ENCODE measurements at regions not wholly inside any gene's neighbourhood (a gene's known extent, or its start where the extent isn't known, plus 50 kb on each side); places are given as distances from the start of the nearest gene placed in this dataset.

GRCh38 chr2:60385648-60386047 lies 167.8 kb downstream of the BCL11A start:
- no peaks in the 10 kb centered on the region for H3K9me3 ChIP-seq (ENCODE audit: low read depth)
- DNase-seq (ENCODE audit: low read depth in 1 of 2, low spot score in 1 of 2) = peak in 1 of 2 donors; percentile 17
- no peak overlapping the region for H3K27ac ChIP-seq
- no peaks in the 10 kb centered on the region for H3K4me1 ChIP-seq (ENCODE audit: low read depth)
- TF ChIP-seq CTCF (IDR thresholded peaks at IDR 0.05; ENCODE audit: low read depth, low read length) = no peak
- no peaks in the 10 kb centered on the region for H3K36me3 ChIP-seq
- no peaks in the 10 kb centered on the region for H3K27me3 ChIP-seq
- H3K4me3 ChIP-seq = no peak overlapping the region

- no peak for DNase-seq (ENCODE audit: low read depth in 1 of 2, low spot score in 1 of 2)
- no peaks in the 10 kb centered on the region for H3K4me1 ChIP-seq (ENCODE audit: low read depth)
- no peak overlapping the region for H3K27ac ChIP-seq
- no peak for TF ChIP-seq CTCF (IDR thresholded peaks at IDR 0.05; ENCODE audit: low read depth, low read length)
- H3K9me3 ChIP-seq (ENCODE audit: low read depth) = no peaks in the 10 kb centered on the region
- no peaks in the 10 kb centered on the region for H3K36me3 ChIP-seq
- no peak overlapping the region for H3K4me3 ChIP-seq
- H3K27me3 ChIP-seq = no peaks in the 10 kb centered on the region
These were observed 169.9 kb downstream of the BCL11A start for GRCh38 chr2:60383401-60384143.

GRCh38 chr2:60380411-60380810 lies 173.0 kb downstream of the BCL11A start:
- Histone ChIP-seq H3K36me3 (no peaks in the 10 kb centered on the region), H3K9me3 (ENCODE audit: low read depth) (no peaks in the 10 kb centered on the region), H3K27ac (no peak overlapping the region), H3K27me3 (no peaks in the 10 kb centered on the region), H3K4me1 (ENCODE audit: low read depth) (peaks cover 3% of the 10 kb centered on the region), H3K4me3 (no peak overlapping the region)
- DNase-seq (ENCODE audit: low read depth in 1 of 2, low spot score in 1 of 2) = no peak
- TF ChIP-seq CTCF (IDR thresholded peaks at IDR 0.05; ENCODE audit: low read depth, low read length) = no peak

GRCh38 chr2:60379684-60380083 lies 173.8 kb downstream of the BCL11A start:
- DNase-seq (ENCODE audit: low read depth in 1 of 2, low spot score in 1 of 2) = no peak
- Histone ChIP-seq H3K36me3 (no peaks in the 10 kb centered on the region), H3K27ac (no peak overlapping the region), H3K4me1 (ENCODE audit: low read depth) (peaks cover 3% of the 10 kb centered on the region), H3K9me3 (ENCODE audit: low read depth) (no peaks in the 10 kb centered on the region), H3K4me3 (no peak overlapping the region), H3K27me3 (no peaks in the 10 kb centered on the region)
- TF ChIP-seq CTCF (IDR thresholded peaks at IDR 0.05; ENCODE audit: low read depth, low read length) = no peak

GRCh38 chr2:60379216-60379615 lies 174.2 kb downstream of the BCL11A start:
- Histone ChIP-seq H3K36me3 (no peaks in the 10 kb centered on the region), H3K4me3 (no peak overlapping the region), H3K9me3 (ENCODE audit: low read depth) (no peaks in the 10 kb centered on the region), H3K27ac (no peak overlapping the region), H3K27me3 (no peaks in the 10 kb centered on the region), H3K4me1 (ENCODE audit: low read depth) (peaks cover 3% of the 10 kb centered on the region)
- TF ChIP-seq CTCF (IDR thresholded peaks at IDR 0.05; ENCODE audit: low read depth, low read length) = no peak
- no peak for DNase-seq (ENCODE audit: low read depth in 1 of 2, low spot score in 1 of 2)
